ENCODE measurements at regions not wholly inside any gene's neighbourhood (a gene's known extent, or its start where the extent isn't known, plus 50 kb on each side); places are given as distances from the start of the nearest gene placed in this dataset.

GRCh38 chr2:204362581-204362980 lies 182.7 kb upstream of the PARD3B start:
- Histone ChIP-seq H3K4me3 (replicated peaks in 1 of 4; ENCODE audit: control extremely low read depth in 1 of 4, insufficient read depth in 1 of 4, low read depth in 3 of 4, low read length in 4 of 4) (no peak overlapping the region), H3K36me3 (ENCODE audit: control insufficient read depth, insufficient read depth, low read length) (no peaks in the 10 kb centered on the region), H3K27ac (ENCODE audit: insufficient read depth, low read length) (no peak overlapping the region), H3K9me3 (ENCODE audit: control insufficient read depth, insufficient read depth, low read depth, low read length) (no peaks in the 10 kb centered on the region), H3K79me2 (ENCODE audit: control insufficient read depth, insufficient read depth, low read length) (no peaks in the 10 kb centered on the region), H3K9ac (ENCODE audit: insufficient read depth, low read length) (no peak overlapping the region), H3K4me1 (ENCODE audit: control insufficient read depth, extremely low read depth, insufficient read depth, low read length) (no peaks in the 10 kb centered on the region), H4K20me1 (ENCODE audit: control insufficient read depth, extremely low read depth, insufficient read depth, low read length) (no peaks in the 10 kb centered on the region), H2AFZ (ENCODE audit: low read length) (no peak overlapping the region), H3K4me2 (ENCODE audit: extremely low read depth, insufficient read depth, low read length) (no peak overlapping the region), H3K27me3 (ENCODE audit: control insufficient read depth, insufficient read depth, low read length) (no peaks in the 10 kb centered on the region)
- no peak for TF ChIP-seq CTCF (conservative IDR thresholded peaks at IDR 0.05 in 1 of 2, IDR thresholded peaks at IDR 0.05 in 1 of 2; ENCODE audit: low read depth in 1 of 2, low read length in 2 of 2)
- no peak for TF ChIP-seq EZH2 (IDR thresholded peaks at IDR 0.05; ENCODE audit: low read length, missing control alignments)
- DNase-seq (ENCODE audit: low read depth in 2 of 2), result no peak

GRCh38 chr2:204363513-204363912 lies 181.8 kb upstream of the PARD3B start:
- Histone ChIP-seq H3K4me2 (ENCODE audit: extremely low read depth, insufficient read depth, low read length) (no peak overlapping the region), H3K9me3 (ENCODE audit: control insufficient read depth, insufficient read depth, low read depth, low read length) (no peaks in the 10 kb centered on the region), H4K20me1 (ENCODE audit: control insufficient read depth, extremely low read depth, insufficient read depth, low read length) (no peaks in the 10 kb centered on the region), H3K4me1 (ENCODE audit: control insufficient read depth, extremely low read depth, insufficient read depth, low read length) (no peaks in the 10 kb centered on the region), H2AFZ (ENCODE audit: low read length) (no peak overlapping the region), H3K27me3 (ENCODE audit: control insufficient read depth, insufficient read depth, low read length) (no peaks in the 10 kb centered on the region), H3K9ac (ENCODE audit: insufficient read depth, low read length) (no peak overlapping the region), H3K27ac (ENCODE audit: insufficient read depth, low read length) (no peak overlapping the region), H3K79me2 (ENCODE audit: control insufficient read depth, insufficient read depth, low read length) (no peaks in the 10 kb centered on the region), H3K36me3 (ENCODE audit: control insufficient read depth, insufficient read depth, low read length) (no peaks in the 10 kb centered on the region), H3K4me3 (replicated peaks in 1 of 4; ENCODE audit: control extremely low read depth in 1 of 4, insufficient read depth in 1 of 4, low read depth in 3 of 4, low read length in 4 of 4) (no peak overlapping the region)
- TF ChIP-seq EZH2 (IDR thresholded peaks at IDR 0.05; ENCODE audit: low read length, missing control alignments), result no peak
- TF ChIP-seq CTCF (conservative IDR thresholded peaks at IDR 0.05 in 1 of 2, IDR thresholded peaks at IDR 0.05 in 1 of 2; ENCODE audit: low read depth in 1 of 2, low read length in 2 of 2), result no peak
- DNase-seq (ENCODE audit: low read depth in 2 of 2), result no peak

GRCh38 chr2:204364860-204365535 lies 180.3 kb upstream of the PARD3B start:
- no peak for DNase-seq (ENCODE audit: low read depth in 2 of 2)
- Histone ChIP-seq H3K36me3 (ENCODE audit: control insufficient read depth, insufficient read depth, low read length) (no peaks in the 10 kb centered on the region), H2AFZ (ENCODE audit: low read length) (no peak overlapping the region), H3K4me3 (replicated peaks in 1 of 4; ENCODE audit: control extremely low read depth in 1 of 4, insufficient read depth in 1 of 4, low read depth in 3 of 4, low read length in 4 of 4) (no peak overlapping the region), H3K4me2 (ENCODE audit: extremely low read depth, insufficient read depth, low read length) (no peak overlapping the region), H3K9me3 (ENCODE audit: control insufficient read depth, insufficient read depth, low read depth, low read length) (no peaks in the 10 kb centered on the region), H3K9ac (ENCODE audit: insufficient read depth, low read length) (no peak overlapping the region), H3K27ac (ENCODE audit: insufficient read depth, low read length) (no peak overlapping the region), H4K20me1 (ENCODE audit: control insufficient read depth, extremely low read depth, insufficient read depth, low read length) (no peaks in the 10 kb centered on the region), H3K27me3 (ENCODE audit: control insufficient read depth, insufficient read depth, low read length) (no peaks in the 10 kb centered on the region), H3K4me1 (ENCODE audit: control insufficient read depth, extremely low read depth, insufficient read depth, low read length) (no peaks in the 10 kb centered on the region), H3K79me2 (ENCODE audit: control insufficient read depth, insufficient read depth, low read length) (no peaks in the 10 kb centered on the region)
- no peak for TF ChIP-seq EZH2 (IDR thresholded peaks at IDR 0.05; ENCODE audit: low read length, missing control alignments)
- TF ChIP-seq CTCF (conservative IDR thresholded peaks at IDR 0.05 in 1 of 2, IDR thresholded peaks at IDR 0.05 in 1 of 2; ENCODE audit: low read depth in 1 of 2, low read length in 2 of 2), result no peak
